WTC11 (cell line): ENCODE measurements at regions not wholly inside any gene's neighbourhood (a gene's known extent, or its start where the extent isn't known, plus 50 kb on each side); places are given as distances from the start of the nearest gene placed in this dataset.

ENCODE experiments used
- CTCF ChIP-seq: fragments of 200-600 bp; IDR thresholded peaks from 2 replicates; pipeline ENCODE4 v1.8.0; 2022; ENCODE audit warnings: antibody characterized with exemption
- FOXJ3 ChIP-seq: sonication (generic); formaldehyde crosslinking; IDR thresholded peaks from 2 replicates; pipeline ENCODE4 v1.9.0; 2021; ENCODE audit warnings: missing genetic modification reagents, mild to moderate bottlenecking, borderline replicate concordance

GRCh38 chr13:44730099-44730498 lies 154.0 kb upstream of the TSC22D1 start:
- TF ChIP-seq CTCF (no peak), FOXJ3 (no peak)
